WERI-Rb-1 (cell line): ENCODE measurements at regions not wholly inside any gene's neighbourhood (a gene's known extent, or its start where the extent isn't known, plus 50 kb on each side); places are given as distances from the start of the nearest gene placed in this dataset.

Experiments used
- DNase-seq: peaks from one replicate; pipeline ENCODE4 v3.0.0-alpha.2; 2020
- H3K27ac ChIP-seq: fragments of 250-450 bp; sonication (Bioruptor Pico); 2 replicates; pipeline ENCODE4 v1.5.1; 2020; ENCODE audit warnings: mild to moderate bottlenecking, moderate library complexity
- H3K27me3 ChIP-seq: fragments of 250-450 bp; sonication (Bioruptor Pico); 2 replicates; pipeline ENCODE4 v1.5.1; 2021; ENCODE audit warnings: mild to moderate bottlenecking, low read depth, moderate library complexity; ENCODE audit not compliant: insufficient read depth, severe bottlenecking
- H3K36me3 ChIP-seq: fragments of 250-450 bp; sonication (Bioruptor Pico); 2 replicates; pipeline ENCODE4 v1.5.1; 2020; ENCODE audit warnings: mild to moderate bottlenecking, moderate library complexity
- H3K4me3 ChIP-seq: 2 replicates; pipeline ENCODE4 v1.5.1; 2011; ENCODE audit warnings: low read depth, mild to moderate bottlenecking, control low read depth, low read length
- H3K9me3 ChIP-seq: fragments of 250-450 bp; sonication (Bioruptor Pico); 2 replicates; pipeline ENCODE4 v1.5.1; 2021; ENCODE audit warnings: mild to moderate bottlenecking, moderate library complexity; ENCODE audit not compliant: severe bottlenecking
- TF ChIP-seq, protein P1 (sequence below): IDR thresholded peaks from 2 replicates; pipeline ENCODE4 v1.5.1; 2011; ENCODE audit warnings: low read depth, mild to moderate bottlenecking, control low read depth, inconsistent platforms, low read length

DNA sequence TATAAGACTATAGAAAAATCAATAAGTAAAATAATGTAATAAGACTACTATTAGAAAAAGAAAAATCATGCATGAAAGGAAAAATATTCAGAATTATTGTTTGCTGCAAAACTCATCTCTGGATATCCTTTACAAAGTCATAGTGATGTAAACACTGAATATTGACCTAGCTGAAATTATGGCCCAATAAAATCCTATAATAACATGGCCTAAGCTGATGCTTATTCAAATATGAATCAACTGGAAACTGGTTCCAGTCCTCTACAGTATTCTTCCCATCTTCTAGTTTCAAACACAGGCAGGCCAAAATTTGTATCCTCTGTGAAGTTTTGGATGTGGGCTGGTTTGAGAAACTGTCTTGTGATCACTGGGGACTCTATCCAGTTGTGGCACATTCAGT is 134.5 kb downstream of the CNTN3 start:
- TF ChIP-seq, protein P1, sequence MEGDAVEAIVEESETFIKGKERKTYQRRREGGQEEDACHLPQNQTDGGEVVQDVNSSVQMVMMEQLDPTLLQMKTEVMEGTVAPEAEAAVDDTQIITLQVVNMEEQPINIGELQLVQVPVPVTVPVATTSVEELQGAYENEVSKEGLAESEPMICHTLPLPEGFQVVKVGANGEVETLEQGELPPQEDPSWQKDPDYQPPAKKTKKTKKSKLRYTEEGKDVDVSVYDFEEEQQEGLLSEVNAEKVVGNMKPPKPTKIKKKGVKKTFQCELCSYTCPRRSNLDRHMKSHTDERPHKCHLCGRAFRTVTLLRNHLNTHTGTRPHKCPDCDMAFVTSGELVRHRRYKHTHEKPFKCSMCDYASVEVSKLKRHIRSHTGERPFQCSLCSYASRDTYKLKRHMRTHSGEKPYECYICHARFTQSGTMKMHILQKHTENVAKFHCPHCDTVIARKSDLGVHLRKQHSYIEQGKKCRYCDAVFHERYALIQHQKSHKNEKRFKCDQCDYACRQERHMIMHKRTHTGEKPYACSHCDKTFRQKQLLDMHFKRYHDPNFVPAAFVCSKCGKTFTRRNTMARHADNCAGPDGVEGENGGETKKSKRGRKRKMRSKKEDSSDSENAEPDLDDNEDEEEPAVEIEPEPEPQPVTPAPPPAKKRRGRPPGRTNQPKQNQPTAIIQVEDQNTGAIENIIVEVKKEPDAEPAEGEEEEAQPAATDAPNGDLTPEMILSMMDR: no peak
- no peaks in the 10 kb centered on the region for H3K9me3 ChIP-seq
- no peak for DNase-seq
- no peaks in the 10 kb centered on the region for H3K36me3 ChIP-seq
- no peak overlapping the region for H3K27ac ChIP-seq
- no peaks in the 10 kb centered on the region for H3K27me3 ChIP-seq
- no peak overlapping the region for H3K4me3 ChIP-seq

DNA sequence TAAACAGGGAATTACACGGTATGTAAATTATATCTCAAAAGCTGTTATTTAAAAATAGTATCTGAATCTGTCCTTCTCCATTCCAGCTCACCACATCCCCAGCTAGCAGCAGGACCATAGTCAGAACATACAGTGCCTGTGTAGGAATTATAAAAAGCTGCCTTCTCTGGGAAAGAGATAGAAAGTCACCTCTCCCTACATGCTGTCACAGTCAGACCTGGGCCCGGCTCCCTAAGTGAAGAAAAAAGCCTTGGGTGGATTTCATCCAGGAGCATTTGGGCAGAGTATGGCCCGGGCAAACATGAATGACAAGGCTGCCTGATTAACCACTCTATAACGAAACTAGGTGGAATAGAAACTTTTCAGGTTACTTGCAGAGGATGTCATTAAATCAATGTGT is 144.1 kb downstream of the CNTN3 start:
- no peaks in the 10 kb centered on the region for H3K36me3 ChIP-seq
- DNase-seq: no peak
- TF ChIP-seq, protein P1: no peak
- no peaks in the 10 kb centered on the region for H3K9me3 ChIP-seq
- H3K27me3 ChIP-seq: no peaks in the 10 kb centered on the region
- no peak overlapping the region for H3K27ac ChIP-seq
- no peak overlapping the region for H3K4me3 ChIP-seq

DNA sequence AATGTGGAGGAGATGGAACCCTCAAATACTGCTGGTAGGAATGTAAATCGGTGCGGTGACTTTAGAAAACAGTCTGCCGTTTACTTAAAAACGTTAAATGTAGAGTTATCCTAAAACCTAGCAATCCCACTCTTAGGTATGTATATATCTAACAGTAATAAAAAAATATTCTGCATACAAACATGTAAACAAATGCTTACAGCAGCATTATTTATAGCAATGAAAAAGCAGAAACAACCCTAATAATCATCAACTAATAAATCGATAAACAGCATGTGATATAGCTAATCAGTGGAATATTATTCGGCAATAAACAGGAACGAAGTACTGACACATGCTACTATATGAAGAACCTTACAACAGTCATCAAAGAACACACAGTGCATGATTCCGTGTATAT is 144.7 kb downstream of the CNTN3 start:
- Histone ChIP-seq H3K36me3 (no peaks in the 10 kb centered on the region), H3K9me3 (no peaks in the 10 kb centered on the region), H3K27me3 (no peaks in the 10 kb centered on the region), H3K27ac (no peak overlapping the region), H3K4me3 (no peak overlapping the region)
- TF ChIP-seq, protein P1: no peak
- no peak for DNase-seq

DNA sequence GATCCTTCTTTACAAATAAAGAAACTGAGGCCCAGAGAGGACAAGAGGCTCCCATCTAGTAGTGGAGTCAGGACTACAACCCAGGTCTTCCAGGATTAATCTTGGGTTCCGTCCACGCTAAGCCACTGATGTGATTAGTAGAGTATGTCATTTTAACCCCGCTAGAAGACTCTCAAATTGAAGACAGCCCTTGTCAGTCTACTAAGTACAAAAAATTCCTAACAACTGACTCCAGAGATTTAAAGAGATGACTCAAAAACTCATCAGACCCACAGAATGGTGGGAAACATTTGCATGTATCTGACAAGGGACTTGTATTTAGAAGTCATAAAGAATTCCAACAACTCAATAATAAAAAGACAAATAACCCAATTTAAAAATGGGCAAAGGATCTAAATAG is 145.3 kb downstream of the CNTN3 start:
- TF ChIP-seq, protein P1: no peak
- no peak overlapping the region for H3K27ac ChIP-seq
- H3K36me3 ChIP-seq: no peaks in the 10 kb centered on the region
- H3K9me3 ChIP-seq: no peaks in the 10 kb centered on the region
- DNase-seq: no peak
- H3K27me3 ChIP-seq: no peaks in the 10 kb centered on the region
- no peak overlapping the region for H3K4me3 ChIP-seq

DNA sequence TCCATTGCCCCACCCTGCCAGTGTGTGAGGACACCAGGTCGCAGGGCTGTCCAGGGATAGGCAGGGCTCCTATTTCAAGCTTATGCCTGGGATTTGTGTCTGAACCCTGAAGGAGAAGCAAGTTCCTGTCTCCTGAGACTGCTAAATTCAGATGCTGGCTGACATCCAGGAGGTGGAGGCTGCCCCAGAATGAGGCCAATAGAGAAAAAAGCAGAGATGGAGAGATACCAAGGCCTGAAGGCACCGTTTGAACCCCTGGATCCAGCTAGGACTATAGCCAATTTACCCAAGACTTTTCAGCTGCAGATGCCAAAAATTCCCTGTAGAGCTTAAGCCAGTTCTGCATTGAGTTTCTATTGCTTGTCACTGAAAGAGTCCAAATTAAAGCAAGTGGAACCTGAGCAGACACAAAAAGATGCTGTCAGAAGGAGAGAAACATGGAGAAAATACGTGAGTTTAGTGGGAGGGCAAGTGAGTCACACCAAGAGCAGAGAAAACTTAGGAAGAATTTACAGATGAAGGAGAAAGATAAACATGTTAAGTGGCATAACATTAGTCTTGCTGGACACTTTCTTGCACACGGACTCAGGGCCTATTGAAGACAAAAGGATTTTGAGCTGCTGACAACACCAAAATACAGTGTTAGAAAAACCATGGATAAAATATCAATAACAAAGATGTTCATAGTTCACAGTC is 148.6 kb downstream of the CNTN3 start:
- H3K27ac ChIP-seq: no peak overlapping the region
- no peaks in the 10 kb centered on the region for H3K27me3 ChIP-seq
- H3K4me3 ChIP-seq: no peak overlapping the region
- no peaks in the 10 kb centered on the region for H3K9me3 ChIP-seq
- TF ChIP-seq, protein P1: no peak
- no peak for DNase-seq
- no peaks in the 10 kb centered on the region for H3K36me3 ChIP-seq

DNA sequence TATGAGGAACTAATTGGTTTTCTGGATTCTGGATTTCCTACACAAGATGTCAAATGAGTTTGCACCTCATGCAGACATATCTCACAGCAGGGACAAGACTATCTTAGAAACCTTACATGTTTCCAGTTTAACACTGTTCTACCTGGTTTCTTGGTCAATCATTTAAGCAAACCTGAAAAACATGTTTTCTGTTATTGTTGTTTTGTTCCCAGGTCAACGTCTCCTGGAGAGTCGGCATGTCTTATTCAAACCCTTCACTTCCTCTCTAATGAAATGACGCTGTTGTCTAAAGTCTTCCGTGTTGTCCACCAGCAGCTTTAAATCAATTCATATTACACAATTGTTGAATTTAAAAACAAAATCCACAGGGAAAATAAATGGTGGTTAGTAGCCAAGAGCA is 150.9 kb downstream of the CNTN3 start:
- DNase-seq: no peak
- TF ChIP-seq, protein P1: no peak
- Histone ChIP-seq H3K4me3 (no peak overlapping the region), H3K9me3 (no peaks in the 10 kb centered on the region), H3K27ac (no peak overlapping the region), H3K36me3 (no peaks in the 10 kb centered on the region), H3K27me3 (no peaks in the 10 kb centered on the region)
